T-cell (primary cell): ENCODE measurements at regions not wholly inside any gene's neighbourhood (a gene's known extent, or its start where the extent isn't known, plus 50 kb on each side); places are given as distances from the start of the nearest gene placed in this dataset.
"Not testable (repeated sequence)": the region's sequence is repeated elsewhere in the genome, so short reads cannot be mapped to it uniquely, and the experiment has no call there.

ENCODE experiments used
- ATAC-seq, 4 experiments: fragments of 200-7000 bp in 3 of 4; fragments of 150-1000 bp in 1 of 4; cut with Tn5 transposase; replicated peaks in 1 of 4; 1 replicate in 3 of 4; 2 replicates in 1 of 4; pipeline ENCODE4 v1.10.0; 2021; ENCODE audit warnings: moderate library complexity in 3 of 4, mild to moderate bottlenecking in 2 of 4, moderate number of reproducible peaks in 1 of 4
- CTCF ChIA-PET, 2 donors: fragments of 300-600 bp; sonication (Branson Sonifier 250); formaldehyde crosslinking; loops; one replicate each; lab custom pipeline; 2022; ENCODE audit warnings: antibody characterized with exemption in 2 of 2; lab: Charles Lee
- POLR2A ChIA-PET, 2 donors: fragments of 300-600 bp; sonication (Branson Sonifier 250); formaldehyde crosslinking; loops; one replicate each; lab custom pipeline; 2022; ENCODE audit warnings: antibody characterized with exemption in 2 of 2; lab: Charles Lee
- DNase-seq, 35 experiments: peaks; one replicate each; pipeline versions ENCODE4 v3.0.0 to v3.0.0-alpha.2; 2013 to 2023
- H3K27ac ChIP-seq: one replicate; pipeline ENCODE4 v1.5.1; 2013; ENCODE audit warnings: low read length
- H3K27me3 ChIP-seq, 2 experiments: replicated peaks in 1 of 2; 1 replicate in 1 of 2; 2 replicates in 1 of 2; pipeline versions ENCODE4 v1.6.1 to v1.7.0; 2013; ENCODE audit warnings: low read length in 1 of 2, mixed read lengths in 1 of 2; ENCODE audit not compliant: control insufficient read depth in 2 of 2, insufficient read depth in 2 of 2; ENCODE audit errors: extremely low read depth in 1 of 2
- H3K36me3 ChIP-seq, 2 donors: 1 replicate in 1 of 2; 2 replicates in 1 of 2; pipeline versions ENCODE4 v1.6.1 to v1.7.0; 2013; ENCODE audit warnings: low read length in 1 of 2; ENCODE audit not compliant: control insufficient read depth in 2 of 2, insufficient read depth in 1 of 2; ENCODE audit errors: extremely low read depth in 1 of 2
- H3K4me1 ChIP-seq, 2 experiments: 1 replicate in 1 of 2; 2 replicates in 1 of 2; pipeline versions ENCODE4 v1.6.1 to v1.7.0; 2013; ENCODE audit warnings: low read length in 2 of 2, mixed read lengths in 1 of 2; ENCODE audit not compliant: insufficient read depth in 2 of 2, control insufficient read depth in 1 of 2; ENCODE audit errors: extremely low read depth in 1 of 2
- H3K4me3 ChIP-seq, 2 donors: 1 replicate in 1 of 2; 2 replicates in 1 of 2; pipeline versions ENCODE4 v1.5.1 to v1.7.0; 2013; ENCODE audit warnings: mild to moderate bottlenecking in 2 of 2, low read length in 1 of 2, moderate library complexity in 1 of 2; ENCODE audit not compliant: control insufficient read depth in 1 of 2; ENCODE audit errors: extremely low read depth in 1 of 2
- H3K9me3 ChIP-seq: 2 replicates; pipeline ENCODE4 v1.7.0; 2013
- H3K27ac Mint-ChIP-seq, 2 donors: one replicate each; pipeline ENCODE4 v1.8.0; 2020 to 2021; ENCODE audit warnings: mild to moderate bottlenecking in 2 of 2, mixed read lengths in 2 of 2
- H3K27me3 Mint-ChIP-seq, 2 donors: one replicate each; pipeline ENCODE4 v1.8.0; 2021 to 2022; ENCODE audit warnings: mixed read lengths in 2 of 2
- H3K36me3 Mint-ChIP-seq: one replicate; pipeline ENCODE4 v1.8.0; 2021; ENCODE audit warnings: mixed read lengths
- H3K4me1 Mint-ChIP-seq, 3 donors: one replicate each; pipeline ENCODE4 v1.8.0; 2020 to 2022; ENCODE audit warnings: mixed read lengths in 3 of 3, mild to moderate bottlenecking in 1 of 3
- H3K4me3 Mint-ChIP-seq, 3 donors: one replicate each; pipeline ENCODE4 v1.8.0; 2020 to 2022; ENCODE audit warnings: mild to moderate bottlenecking in 3 of 3, mixed read lengths in 3 of 3, moderate library complexity in 3 of 3
- H3K9me3 Mint-ChIP-seq, 3 donors: one replicate each; pipeline ENCODE4 v1.8.0; 2020 to 2022; ENCODE audit warnings: mixed read lengths in 3 of 3
- whole genome bisulfite sequencing: methylation state at CpG from one replicate; pipeline ENCODE4 v1.1.5; 2013; ENCODE audit warnings: missing lambda C conversion rate; ENCODE audit not compliant: insufficient coverage; 5-methylcytosine and 5-hydroxymethylcytosine counted together

GRCh38 chr5:36535859-36536615, 70.4 kb upstream of the SLC1A3 start:
- Histone ChIP-seq H3K36me3 (no peaks in the 10 kb centered on the region), H3K4me3 (no peak overlapping the region), H3K27me3 (no peaks in the 10 kb centered on the region), H3K27ac (no peak overlapping the region), H3K4me1 (no peaks in the 10 kb centered on the region), H3K9me3 (no peaks in the 10 kb centered on the region)
- DNase-seq = no peak
- ChIA-PET CTCF (no interaction called here), POLR2A (no interaction called here)
- Mint-ChIP-seq H3K27me3 (peaks cover 5 to 12% of the 10 kb centered on the region in 2 donors), H3K27ac (no peak overlapping the region), H3K9me3 (no peaks in the 10 kb centered on the region), H3K4me1 (no peaks in the 10 kb centered on the region), H3K4me3 (no peak overlapping the region), H3K36me3 (no peaks in the 10 kb centered on the region)
- 67% methylated on average over 1 of the region's 4 CpGs for WGBS
- ATAC-seq = no peak

- CTCF ChIA-PET = no interaction called here
- H3K36me3 ChIP-seq = no peaks in the 10 kb centered on the region
- ATAC-seq (no peak), DNase-seq (no peak)
- no peaks in the 10 kb centered on the region for H3K4me1 ChIP-seq
- Mint-ChIP-seq H3K4me3 (no peak overlapping the region), H3K36me3 (no peaks in the 10 kb centered on the region), H3K27me3 (peaks cover 3 to 9% of the 10 kb centered on the region in 2 donors), H3K9me3 (no peaks in the 10 kb centered on the region), H3K27ac (no peak overlapping the region), H3K4me1 (no peaks in the 10 kb centered on the region)
- no peak overlapping the region for H3K4me3 ChIP-seq
- POLR2A ChIA-PET = no interaction called here
- H3K27me3 ChIP-seq = no peaks in the 10 kb centered on the region
- H3K27ac ChIP-seq = no peak overlapping the region
- no peaks in the 10 kb centered on the region for H3K9me3 ChIP-seq
Observed at GRCh38 chr5:36536616-36537005, 69.8 kb upstream of the SLC1A3 start.

DNA sequence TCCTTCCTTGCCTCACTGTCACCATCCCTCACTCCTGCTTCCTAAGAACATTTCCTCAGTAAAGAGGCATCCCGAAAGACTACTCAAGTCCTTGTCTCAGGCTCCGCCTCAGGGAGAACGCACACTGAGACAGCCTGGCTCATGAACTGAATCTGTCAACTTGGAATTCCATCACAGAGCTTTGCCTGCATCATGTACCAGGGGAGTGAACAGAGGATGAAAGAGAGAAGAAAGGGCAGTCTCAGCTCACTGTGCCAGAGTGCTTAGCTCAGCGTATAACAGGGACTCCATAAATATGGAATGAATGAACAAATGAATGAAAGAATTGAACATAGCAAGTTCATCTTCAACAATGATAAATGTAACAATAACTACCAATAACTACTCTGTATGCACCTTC, 68.7 kb upstream of the SLC1A3 start:
- CTCF ChIA-PET = no interaction called here

DNA sequence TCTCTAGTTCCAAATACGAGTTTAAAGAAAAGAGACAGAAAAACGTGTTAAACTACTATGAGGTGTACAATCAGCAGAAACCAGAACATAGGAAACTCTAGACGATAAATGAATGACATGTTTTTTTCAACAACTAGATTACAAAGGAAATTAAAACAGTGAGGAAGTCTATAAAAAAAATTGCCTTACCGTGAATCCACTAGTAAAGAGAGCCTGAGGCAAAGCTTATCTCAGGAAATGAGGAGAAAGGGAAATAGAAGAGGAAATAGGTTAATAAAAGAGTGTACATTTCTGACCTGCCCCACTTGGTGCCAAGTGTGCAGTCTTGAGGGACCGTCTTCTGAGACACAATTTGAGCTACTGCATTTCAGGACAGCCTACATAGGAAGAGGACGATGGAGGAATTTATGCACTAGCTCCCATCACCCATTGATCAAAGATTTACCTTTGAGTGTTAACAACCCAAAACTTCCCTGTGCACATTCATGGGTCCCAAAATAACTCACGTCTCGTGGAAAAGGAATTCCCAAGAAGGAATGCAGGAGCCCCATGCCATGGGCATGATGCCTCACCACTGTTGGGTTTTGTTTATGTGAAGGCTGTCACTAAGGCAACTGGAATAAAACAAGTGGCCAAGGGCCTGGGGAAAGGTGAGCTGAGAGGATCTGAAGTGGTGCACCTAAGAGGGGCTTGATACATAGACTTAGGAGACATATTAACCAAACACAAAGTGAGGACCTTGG, 53.6 kb upstream of the SLC1A3 start:
- DNase-seq (no peak), ATAC-seq (no peak)
- Mint-ChIP-seq H3K9me3 (peaks cover 0 to 9% (median 8%) of the 10 kb centered on the region in 3 donors), H3K27ac (no peak overlapping the region), H3K27me3 (no peaks in the 10 kb centered on the region), H3K36me3 (no peaks in the 10 kb centered on the region), H3K4me3 (no peak overlapping the region), H3K4me1 (no peaks in the 10 kb centered on the region)
- H3K9me3 ChIP-seq = no peaks in the 10 kb centered on the region
- ChIA-PET POLR2A (no interaction called here), CTCF (no interaction called here)
- no peak overlapping the region for H3K27ac ChIP-seq
- no peak overlapping the region for H3K4me3 ChIP-seq
- no peaks in the 10 kb centered on the region for H3K4me1 ChIP-seq
- H3K27me3 ChIP-seq = no peaks in the 10 kb centered on the region
- WGBS = 40% methylated on average over 1 of the region's 8 CpGs
- H3K36me3 ChIP-seq = no peaks in the 10 kb centered on the region

More for the DNA sequence above, 68.7 kb upstream of the SLC1A3 start:
- Mint-ChIP-seq H3K4me1 (no peaks in the 10 kb centered on the region), H3K4me3 (no peak overlapping the region), H3K9me3 (no peaks in the 10 kb centered on the region), H3K27ac (no peak overlapping the region), H3K36me3 (no peaks in the 10 kb centered on the region), H3K27me3 (peaks cover 0 to 8% of the 10 kb centered on the region in 2 donors)
- DNase-seq = no peak
- ATAC-seq = no peak
- 93% methylated on average over 2 of the region's 4 CpGs for WGBS
- no peaks in the 10 kb centered on the region for H3K4me1 ChIP-seq
- H3K9me3 ChIP-seq = no peaks in the 10 kb centered on the region
- no peaks in the 10 kb centered on the region for H3K27me3 ChIP-seq
- POLR2A ChIA-PET = no interaction called here
- H3K36me3 ChIP-seq = no peaks in the 10 kb centered on the region
- H3K27ac ChIP-seq = no peak overlapping the region
- H3K4me3 ChIP-seq = no peak overlapping the region

DNA sequence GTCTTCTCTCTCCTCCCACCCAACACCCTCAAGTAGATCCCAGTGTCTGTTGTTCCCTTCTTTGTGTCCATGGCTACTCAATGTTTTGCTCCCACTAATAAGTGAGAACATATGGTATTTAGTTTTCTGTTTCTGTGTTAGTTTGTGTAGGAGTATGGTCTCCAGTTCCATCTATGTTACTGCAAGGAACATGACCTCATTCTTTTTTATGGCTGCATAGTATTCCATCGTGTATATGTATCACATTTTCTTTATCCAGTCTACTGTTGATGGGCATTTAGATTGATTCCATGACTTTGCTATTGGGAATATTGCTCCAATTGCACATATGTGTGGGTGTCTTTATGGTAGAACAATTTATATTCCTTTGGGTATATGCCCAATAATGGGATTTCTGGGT, 51.4 kb upstream of the SLC1A3 start:
- not testable (repeated sequence) for H3K27ac ChIP-seq, H3K36me3 Mint-ChIP-seq, ATAC-seq, H3K4me3 ChIP-seq, H3K27ac Mint-ChIP-seq, H3K27me3 ChIP-seq, DNase-seq, H3K4me1 Mint-ChIP-seq, H3K9me3 Mint-ChIP-seq, H3K36me3 ChIP-seq, H3K4me1 ChIP-seq, H3K9me3 ChIP-seq, H3K4me3 Mint-ChIP-seq, H3K27me3 Mint-ChIP-seq
- ChIA-PET POLR2A (interaction anchor here in 1 of 2 donors (0.6 kb wide), 1 partner anchor 24 kb away, joined by 3 read pairs; no protein-coding TSS in a partner anchor), CTCF (interaction anchor here in 1 of 2 donors (0.6 kb wide), 1 partner anchor 184 kb away, joined by 4 read pairs; no protein-coding TSS in a partner anchor)
- WGBS = no CpG with 5 or more reads among the region's 1 CpG
